ENCODE measurements at regions not wholly inside any gene's neighbourhood (a gene's known extent, or its start where the extent isn't known, plus 50 kb on each side); places are given as distances from the start of the nearest gene placed in this dataset.
A peak's percentile ranks its signal among the peaks of the same experiment; 100 is the strongest.

DNA sequence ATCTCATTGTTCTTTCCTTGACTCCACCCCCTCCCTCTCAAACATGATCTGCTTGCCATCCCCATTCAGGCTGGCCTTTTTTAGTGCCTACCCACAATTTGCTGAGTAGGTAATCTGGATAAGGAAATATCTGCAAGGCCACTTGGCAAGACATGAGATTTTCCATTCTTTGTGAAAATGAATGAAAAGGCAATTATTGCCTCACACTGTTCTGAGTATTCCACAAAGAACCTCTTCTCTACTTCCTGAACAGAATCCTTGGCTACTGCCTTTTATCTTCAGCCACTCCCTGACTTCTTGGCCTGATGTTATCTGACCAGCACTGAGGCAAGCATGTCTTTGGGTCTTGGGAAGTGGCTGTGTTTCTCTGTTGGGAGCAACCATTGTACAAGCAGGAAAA, 263.2 kb upstream of the ATP2B1 start:
- DNase-seq (no peak), ATAC-seq (peak; percentile 18)
- Histone ChIP-seq H3K4me1 (peaks cover 5% of the 10 kb centered on the region), H3K36me3 (replicated peaks in 1 of 2; ENCODE audit: insufficient read depth in 1 of 2, low read depth in 2 of 2) (no peaks in the 10 kb centered on the region), H3K9me3 (no peaks in the 10 kb centered on the region), H3K4me3 (no peak overlapping the region), H3K27ac (no peak overlapping the region), H3K27me3 (no peaks in the 10 kb centered on the region)
- TF ChIP-seq, protein P1, sequence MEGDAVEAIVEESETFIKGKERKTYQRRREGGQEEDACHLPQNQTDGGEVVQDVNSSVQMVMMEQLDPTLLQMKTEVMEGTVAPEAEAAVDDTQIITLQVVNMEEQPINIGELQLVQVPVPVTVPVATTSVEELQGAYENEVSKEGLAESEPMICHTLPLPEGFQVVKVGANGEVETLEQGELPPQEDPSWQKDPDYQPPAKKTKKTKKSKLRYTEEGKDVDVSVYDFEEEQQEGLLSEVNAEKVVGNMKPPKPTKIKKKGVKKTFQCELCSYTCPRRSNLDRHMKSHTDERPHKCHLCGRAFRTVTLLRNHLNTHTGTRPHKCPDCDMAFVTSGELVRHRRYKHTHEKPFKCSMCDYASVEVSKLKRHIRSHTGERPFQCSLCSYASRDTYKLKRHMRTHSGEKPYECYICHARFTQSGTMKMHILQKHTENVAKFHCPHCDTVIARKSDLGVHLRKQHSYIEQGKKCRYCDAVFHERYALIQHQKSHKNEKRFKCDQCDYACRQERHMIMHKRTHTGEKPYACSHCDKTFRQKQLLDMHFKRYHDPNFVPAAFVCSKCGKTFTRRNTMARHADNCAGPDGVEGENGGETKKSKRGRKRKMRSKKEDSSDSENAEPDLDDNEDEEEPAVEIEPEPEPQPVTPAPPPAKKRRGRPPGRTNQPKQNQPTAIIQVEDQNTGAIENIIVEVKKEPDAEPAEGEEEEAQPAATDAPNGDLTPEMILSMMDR (IDR thresholded peaks at IDR 0.05) = no peak
- no peak for TF ChIP-seq POLR2A (IDR thresholded peaks at IDR 0.05)
- intact Hi-C loops (cut with DNase I) = no loop called here

DNA sequence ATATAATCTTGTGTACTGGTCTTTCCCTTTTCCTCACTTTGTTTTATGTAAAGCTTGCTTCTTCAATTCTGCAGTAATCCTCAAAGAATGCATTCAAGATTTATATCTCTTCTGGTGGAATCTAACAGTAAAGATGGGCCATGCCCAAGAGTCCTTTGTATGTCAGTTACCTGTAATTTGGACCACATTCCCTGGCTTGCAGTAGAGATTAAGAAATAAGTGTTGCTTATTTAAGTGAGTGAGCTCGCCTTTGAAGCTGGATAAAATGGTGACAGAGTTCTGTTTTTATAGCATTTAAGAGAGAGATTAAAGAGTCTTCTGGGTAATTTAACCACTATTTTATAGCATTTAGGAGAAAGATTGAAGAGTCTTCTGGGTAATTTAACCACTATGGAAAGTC, 262.1 kb upstream of the ATP2B1 start:
- ATAC-seq (no peak), DNase-seq (no peak)
- TF ChIP-seq POLR2A (IDR thresholded peaks at IDR 0.05) = no peak
- TF ChIP-seq, protein P1 (IDR thresholded peaks at IDR 0.05) = no peak
- no peaks in the 10 kb centered on the region for H3K27me3 ChIP-seq
- H3K4me1 ChIP-seq = peaks cover 5% of the 10 kb centered on the region
- no peaks in the 10 kb centered on the region for H3K36me3 ChIP-seq (replicated peaks in 1 of 2; ENCODE audit: insufficient read depth in 1 of 2, low read depth in 2 of 2)
- intact Hi-C loops (cut with DNase I) = no loop called here
- 90 to 96% methylated on average over 1 of the region's 1 CpG for WGBS, 2 donors
- H3K9me3 ChIP-seq = no peaks in the 10 kb centered on the region
- no peak overlapping the region for H3K27ac ChIP-seq
- H3K4me3 ChIP-seq = no peak overlapping the region

GRCh38 chr12:89969093-89969492, 260.5 kb upstream of the ATP2B1 start:
- no peaks in the 10 kb centered on the region for H3K27me3 ChIP-seq
- no peak overlapping the region for H3K27ac ChIP-seq
- intact Hi-C loops (cut with DNase I) = no loop called here
- H3K4me1 ChIP-seq = peaks cover 5% of the 10 kb centered on the region
- TF ChIP-seq, protein P1 (IDR thresholded peaks at IDR 0.05) = no peak
- TF ChIP-seq POLR2A (IDR thresholded peaks at IDR 0.05) = no peak
- no peaks in the 10 kb centered on the region for H3K9me3 ChIP-seq
- DNase-seq (no peak), ATAC-seq (peak; percentile 70)
- 59 to 62% methylated on average over 4 of the region's 4 CpGs for WGBS, 2 donors
- no peak overlapping the region for H3K4me3 ChIP-seq
- H3K36me3 ChIP-seq (replicated peaks in 1 of 2; ENCODE audit: insufficient read depth in 1 of 2, low read depth in 2 of 2) = no peaks in the 10 kb centered on the region

GRCh38 chr12:89968151-89968700, 259.6 kb upstream of the ATP2B1 start:
- intact Hi-C loops (cut with DNase I) = no loop called here
- DNase-seq (no peak), ATAC-seq (no peak)
- H3K36me3 ChIP-seq (replicated peaks in 1 of 2; ENCODE audit: insufficient read depth in 1 of 2, low read depth in 2 of 2) = no peaks in the 10 kb centered on the region
- H3K9me3 ChIP-seq = no peaks in the 10 kb centered on the region
- no peak for TF ChIP-seq POLR2A (IDR thresholded peaks at IDR 0.05)
- TF ChIP-seq, protein P1 (IDR thresholded peaks at IDR 0.05) = no peak
- peaks cover 5% of the 10 kb centered on the region for H3K4me1 ChIP-seq
- no peaks in the 10 kb centered on the region for H3K27me3 ChIP-seq
- no peak overlapping the region for H3K27ac ChIP-seq
- 54 to 58% methylated on average over 6 of the region's 6 CpGs for WGBS, 2 donors
- H3K4me3 ChIP-seq = no peak overlapping the region

GRCh38 chr12:89966495-89967240, 258.0 kb upstream of the ATP2B1 start:
- TF ChIP-seq, protein P1 (IDR thresholded peaks at IDR 0.05) = no peak
- no peak for TF ChIP-seq POLR2A (IDR thresholded peaks at IDR 0.05)
- H3K27ac ChIP-seq = no peak overlapping the region
- no peak overlapping the region for H3K4me3 ChIP-seq
- no peaks in the 10 kb centered on the region for H3K36me3 ChIP-seq (replicated peaks in 1 of 2; ENCODE audit: insufficient read depth in 1 of 2, low read depth in 2 of 2)
- WGBS, 2 donors = 47 to 69% methylated on average over 4 of the region's 4 CpGs
- ATAC-seq = no peak
- intact Hi-C loops (cut with DNase I) = no loop called here
- H3K9me3 ChIP-seq = no peaks in the 10 kb centered on the region
- H3K4me1 ChIP-seq = peaks cover under 1% of the 10 kb centered on the region
- no peaks in the 10 kb centered on the region for H3K27me3 ChIP-seq
- no peak for DNase-seq
